AG09309 (cell line): ENCODE measurements at regions not wholly inside any gene's neighbourhood (a gene's known extent, or its start where the extent isn't known, plus 50 kb on each side); places are given as distances from the start of the nearest gene placed in this dataset.

Experiments
- DNase-seq: peaks from one replicate; pipeline ENCODE4 v3.0.0-alpha.2; 2010; ENCODE audit warnings: low read depth
- H3K4me3 ChIP-seq: 2 replicates; pipeline ENCODE4 v1.5.1; 2011; ENCODE audit warnings: mild to moderate bottlenecking, low read depth, low read length, moderate library complexity; ENCODE audit not compliant: control insufficient read depth
- TF ChIP-seq, protein P1 (sequence below): IDR thresholded peaks from 2 replicates; pipeline ENCODE4 v1.5.1; 2011; ENCODE audit warnings: mild to moderate bottlenecking, low read depth, low read length, inconsistent platforms; ENCODE audit not compliant: insufficient read depth, control insufficient read depth; ENCODE audit errors: missing control alignments

GRCh38 chr7:35495377-35495776 lies 199.6 kb downstream of the HERPUD2 start:
- DNase-seq = no peak
- TF ChIP-seq, protein P1, sequence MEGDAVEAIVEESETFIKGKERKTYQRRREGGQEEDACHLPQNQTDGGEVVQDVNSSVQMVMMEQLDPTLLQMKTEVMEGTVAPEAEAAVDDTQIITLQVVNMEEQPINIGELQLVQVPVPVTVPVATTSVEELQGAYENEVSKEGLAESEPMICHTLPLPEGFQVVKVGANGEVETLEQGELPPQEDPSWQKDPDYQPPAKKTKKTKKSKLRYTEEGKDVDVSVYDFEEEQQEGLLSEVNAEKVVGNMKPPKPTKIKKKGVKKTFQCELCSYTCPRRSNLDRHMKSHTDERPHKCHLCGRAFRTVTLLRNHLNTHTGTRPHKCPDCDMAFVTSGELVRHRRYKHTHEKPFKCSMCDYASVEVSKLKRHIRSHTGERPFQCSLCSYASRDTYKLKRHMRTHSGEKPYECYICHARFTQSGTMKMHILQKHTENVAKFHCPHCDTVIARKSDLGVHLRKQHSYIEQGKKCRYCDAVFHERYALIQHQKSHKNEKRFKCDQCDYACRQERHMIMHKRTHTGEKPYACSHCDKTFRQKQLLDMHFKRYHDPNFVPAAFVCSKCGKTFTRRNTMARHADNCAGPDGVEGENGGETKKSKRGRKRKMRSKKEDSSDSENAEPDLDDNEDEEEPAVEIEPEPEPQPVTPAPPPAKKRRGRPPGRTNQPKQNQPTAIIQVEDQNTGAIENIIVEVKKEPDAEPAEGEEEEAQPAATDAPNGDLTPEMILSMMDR = no peak
- H3K4me3 ChIP-seq = no peak overlapping the region

DNA sequence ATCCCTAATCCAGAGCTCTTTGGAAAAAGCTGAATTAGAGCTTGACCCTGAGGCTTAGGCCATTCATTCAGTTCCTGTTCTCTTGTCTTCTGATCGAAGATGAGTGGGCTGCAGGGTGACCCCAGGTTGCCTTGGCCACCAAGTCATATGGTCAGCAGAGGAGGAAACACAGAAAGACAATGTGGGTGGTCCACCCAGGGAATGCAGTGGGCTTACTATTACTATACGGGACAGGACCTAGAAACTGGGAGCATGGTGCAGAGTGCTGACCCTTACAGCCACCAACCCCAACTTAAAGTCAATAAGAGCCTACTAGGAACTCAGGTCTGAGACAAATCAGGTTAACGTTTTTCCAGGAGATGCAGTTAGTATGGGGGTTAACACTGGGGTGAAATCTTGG lies 200.5 kb downstream of the HERPUD2 start:
- no peak overlapping the region for H3K4me3 ChIP-seq
- TF ChIP-seq, protein P1 = no peak
- no peak for DNase-seq

DNA sequence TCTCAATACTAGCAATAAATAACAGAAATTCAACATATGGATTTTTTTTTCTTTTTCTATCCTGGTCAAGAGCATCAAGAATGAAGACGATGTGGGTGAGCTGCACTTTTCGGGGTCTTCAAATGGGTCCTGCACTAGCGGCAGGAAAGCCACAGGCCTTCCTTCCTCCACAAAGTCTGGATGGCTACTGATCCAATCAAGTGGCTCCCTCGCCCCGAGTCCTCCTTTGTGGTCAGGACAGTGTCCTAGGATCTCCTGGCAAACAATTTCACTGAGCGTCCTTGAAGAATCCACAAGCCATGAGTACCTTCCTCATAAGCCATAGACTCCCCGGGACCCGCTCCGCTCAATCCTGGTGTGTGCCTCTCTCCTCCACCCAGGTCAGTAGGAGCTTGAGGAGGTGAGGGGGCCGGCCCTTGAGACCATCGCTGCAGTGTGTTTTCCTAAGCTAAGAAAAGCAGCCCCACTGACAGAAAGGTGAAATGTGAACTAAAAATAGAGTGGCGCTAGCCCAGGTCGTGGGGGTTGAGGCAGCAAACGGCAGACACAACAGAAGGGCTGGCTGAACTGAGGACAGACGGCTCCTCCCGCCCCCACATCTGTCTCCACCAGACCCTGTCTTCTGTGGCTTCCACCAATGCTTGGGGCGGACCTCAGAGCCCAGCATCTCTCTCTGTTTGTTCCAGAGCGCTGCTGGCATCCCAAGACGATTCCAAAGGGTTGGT lies 202.3 kb downstream of the HERPUD2 start:
- DNase-seq = no peak
- TF ChIP-seq, protein P1 = no peak
- H3K4me3 ChIP-seq = no peak overlapping the region

- TF ChIP-seq, protein P1 = no peak
- no peak overlapping the region for H3K4me3 ChIP-seq
- DNase-seq = no peak
Measured at GRCh38 chr7:35491233-35491632, 203.7 kb downstream of the HERPUD2 start.

GRCh38 chr7:35487841-35488240 lies 207.1 kb downstream of the HERPUD2 start:
- no peak overlapping the region for H3K4me3 ChIP-seq
- no peak for DNase-seq
- TF ChIP-seq, protein P1 = no peak

GRCh38 chr7:35487402-35487801 lies 207.5 kb downstream of the HERPUD2 start:
- TF ChIP-seq, protein P1 = no peak
- H3K4me3 ChIP-seq = no peak overlapping the region
- DNase-seq = no peak
